ENCODE measurements at regions not wholly inside any gene's neighbourhood (a gene's known extent, or its start where the extent isn't known, plus 50 kb on each side); places are given as distances from the start of the nearest gene placed in this dataset.
A peak's percentile ranks its signal among the peaks of the same experiment; 100 is the strongest.

DNA sequence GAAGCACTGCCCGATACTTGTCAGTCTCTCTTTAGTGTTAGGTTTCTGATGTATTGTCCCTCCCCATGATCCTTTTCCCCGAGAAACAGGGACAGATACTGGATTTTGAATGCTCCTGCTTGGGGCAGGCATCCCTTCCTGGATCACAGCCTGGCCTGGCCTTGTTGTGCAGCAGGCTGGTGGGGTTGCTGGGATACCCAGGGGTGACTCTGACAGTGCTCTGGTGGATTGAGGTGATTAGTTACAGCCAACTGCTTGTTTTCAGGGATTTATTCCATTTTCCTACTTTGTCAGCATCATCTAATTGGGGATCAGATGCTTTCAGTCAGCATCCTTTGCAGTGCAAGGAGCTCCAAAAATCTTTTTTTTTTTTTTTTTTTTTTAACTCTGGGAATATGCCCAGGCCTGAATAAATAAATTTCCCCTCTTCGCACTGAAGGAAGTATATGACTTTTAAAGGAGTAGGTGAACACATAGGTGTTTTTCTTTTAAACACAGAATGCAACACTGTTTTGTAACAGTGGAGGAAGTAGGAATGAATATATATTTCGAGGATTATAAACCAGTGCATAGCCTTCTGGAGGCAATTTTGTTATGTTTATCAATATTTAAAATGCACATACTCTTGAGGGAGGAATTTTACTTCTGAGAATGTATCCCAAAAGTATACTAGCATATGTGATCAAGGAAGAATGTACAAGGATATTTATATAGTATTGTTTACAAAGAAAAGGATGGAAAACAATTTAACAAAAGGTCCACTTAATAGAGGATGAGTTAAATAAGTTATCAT lies 127.3 kb upstream of the ELL2 start:
- no peak for DNase-seq

DNA sequence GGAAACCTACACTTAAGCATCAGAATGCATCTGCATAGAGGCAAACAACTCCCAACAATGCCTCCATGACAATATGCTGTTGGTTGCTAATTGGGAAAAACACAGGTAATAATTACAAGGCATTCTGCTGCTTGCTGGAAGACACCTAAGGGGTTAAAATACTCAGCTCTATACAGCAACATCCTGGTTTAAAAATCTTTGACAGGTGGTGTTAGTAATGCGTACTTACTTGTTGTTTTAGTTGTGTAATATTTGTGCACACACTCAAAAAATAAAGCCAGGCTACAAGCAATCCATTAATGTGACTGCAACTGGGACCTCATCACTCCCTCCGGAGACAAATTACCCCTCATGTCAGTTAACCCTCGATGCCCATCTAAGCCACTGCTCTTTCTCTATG lies 126.3 kb upstream of the ELL2 start:
- DNase-seq, result no peak

DNA sequence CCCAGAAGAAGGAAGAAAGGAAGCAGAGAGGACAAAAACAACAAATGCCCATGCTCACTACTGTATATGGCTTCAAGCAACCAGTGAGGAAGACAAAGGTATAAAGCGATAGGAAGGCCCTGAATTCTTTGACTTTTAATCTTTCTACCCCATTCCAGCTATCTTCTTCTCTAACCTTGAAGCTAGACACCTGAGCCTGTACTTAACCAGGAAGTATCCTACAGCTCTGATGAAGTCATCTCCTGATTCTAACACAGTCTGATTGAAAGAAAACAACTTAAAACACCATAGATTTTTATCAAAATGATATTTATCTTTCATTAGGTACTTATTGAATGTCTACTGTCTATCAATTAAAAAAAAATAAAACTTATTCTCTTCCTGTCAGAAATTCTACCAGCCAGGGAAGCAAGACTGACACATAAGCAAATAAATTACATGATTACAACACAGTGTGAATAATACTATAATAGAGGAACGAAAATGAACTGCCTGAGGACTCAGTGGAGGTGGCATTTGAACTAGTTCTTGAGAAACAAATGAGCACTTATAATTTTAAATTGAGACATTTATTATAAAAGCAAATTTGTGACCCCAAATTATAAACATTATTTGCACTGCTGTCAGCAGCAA lies 123.3 kb upstream of the ELL2 start:
- no peak for DNase-seq

DNA sequence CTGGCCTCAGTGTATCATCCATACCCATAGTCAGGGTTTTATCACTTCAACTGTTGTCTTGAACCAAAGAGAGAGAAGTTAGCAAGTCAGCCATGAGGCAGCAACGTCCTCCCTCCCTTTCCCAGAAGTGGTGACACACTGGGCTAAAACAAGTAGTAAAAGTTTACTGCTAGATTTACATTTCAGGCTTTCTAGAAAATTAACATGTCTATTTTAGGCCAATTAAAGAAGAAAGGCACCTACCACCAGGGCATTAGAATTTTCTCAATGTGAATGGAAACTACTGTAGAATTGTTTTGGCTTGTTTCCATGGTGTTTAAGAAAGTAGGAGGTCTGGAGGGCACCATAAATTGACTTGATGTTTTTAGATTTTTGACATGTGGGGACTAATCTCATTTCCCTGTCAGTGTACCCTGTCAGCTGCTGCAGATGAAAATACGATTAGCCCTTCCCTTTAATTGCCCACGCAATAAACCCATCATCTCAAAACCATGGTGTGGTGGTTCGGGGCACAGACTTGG lies 121.8 kb upstream of the ELL2 start:
- DNase-seq, result no peak

DNA sequence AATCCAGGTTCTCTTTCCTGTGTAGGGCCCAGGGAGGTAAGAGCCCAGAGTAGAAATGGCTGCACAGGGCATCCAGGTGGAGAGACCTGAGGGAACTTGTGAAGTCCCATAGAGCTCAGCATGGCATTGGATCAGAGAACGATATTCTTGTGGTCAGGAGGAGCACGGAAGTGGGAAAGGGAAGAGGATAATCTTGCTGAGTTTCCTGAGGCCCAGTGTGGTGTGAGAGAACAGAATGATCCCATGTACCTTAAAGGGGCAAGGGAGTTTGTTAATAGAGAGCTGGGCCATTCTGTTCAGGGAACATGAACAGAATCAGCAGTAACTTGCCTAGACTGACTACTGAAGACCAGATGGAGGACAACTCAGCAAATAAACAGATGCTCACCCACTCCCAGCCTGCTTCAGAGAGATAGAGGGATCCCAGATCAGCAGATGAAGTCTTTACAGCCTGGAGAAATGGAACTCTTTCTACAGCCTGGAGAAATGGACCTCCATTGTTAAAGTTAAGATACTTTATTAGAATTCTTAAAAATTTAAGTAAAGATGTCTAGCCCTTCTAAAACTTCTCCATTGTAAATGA lies 119.7 kb upstream of the ELL2 start:
- peak; percentile 67 for DNase-seq

DNA sequence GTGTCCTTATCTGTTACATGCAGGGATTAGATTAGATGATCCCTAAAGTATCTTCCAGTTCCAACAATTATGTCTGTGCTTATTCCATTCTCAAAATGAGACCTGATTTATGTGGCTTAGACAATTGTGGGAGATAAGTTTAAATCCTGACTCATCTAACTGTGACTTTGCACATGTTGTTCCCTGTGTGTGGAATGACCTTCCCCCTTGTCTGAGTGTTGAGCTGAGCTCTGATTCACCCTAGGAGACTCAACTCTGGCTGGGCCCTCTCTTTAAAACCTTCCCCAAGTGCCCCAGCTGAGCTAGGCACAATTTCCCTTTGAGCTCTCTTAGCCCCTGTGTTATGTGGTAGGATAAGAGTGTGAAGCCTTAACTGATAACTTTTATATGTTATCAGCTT lies 118.9 kb upstream of the ELL2 start:
- DNase-seq, result no peak

DNA sequence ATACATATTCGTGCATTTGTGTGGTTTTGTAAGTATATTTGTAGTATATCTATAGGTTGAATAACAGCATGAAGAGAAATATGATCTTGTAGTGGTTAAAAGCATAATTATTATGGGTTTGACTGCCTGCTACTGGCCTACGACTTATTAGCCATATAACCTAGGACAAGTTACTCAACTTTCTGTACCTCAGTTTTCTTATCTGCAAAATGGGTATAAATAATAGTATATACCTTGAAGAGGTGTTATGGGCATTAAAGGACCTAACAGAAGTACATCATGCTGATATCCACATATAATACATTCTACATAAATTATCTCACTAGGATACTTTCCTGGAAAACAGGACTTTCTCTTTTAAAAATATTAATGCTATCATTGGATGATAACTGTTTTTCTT lies 118.3 kb upstream of the ELL2 start:
- DNase-seq, result no peak

DNA sequence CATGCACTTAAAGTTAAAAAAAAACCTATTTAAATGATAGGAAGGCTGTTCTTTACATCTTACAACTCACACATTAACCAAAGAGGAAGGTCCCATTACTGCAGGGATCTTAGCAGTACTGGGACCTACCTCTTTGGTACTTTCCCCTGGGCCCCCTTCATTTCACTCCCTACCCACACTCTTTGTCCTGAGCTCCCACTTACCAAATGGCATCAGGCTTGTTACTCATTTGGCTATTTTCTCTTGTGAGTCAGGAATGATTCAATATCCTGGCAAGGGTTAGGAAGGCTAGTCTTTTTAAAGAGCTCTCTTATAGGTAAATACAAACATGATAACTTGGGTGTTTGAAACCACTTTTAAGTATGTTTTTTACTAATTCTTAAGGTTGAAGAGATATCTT lies 117.4 kb upstream of the ELL2 start:
- no peak for DNase-seq

DNA sequence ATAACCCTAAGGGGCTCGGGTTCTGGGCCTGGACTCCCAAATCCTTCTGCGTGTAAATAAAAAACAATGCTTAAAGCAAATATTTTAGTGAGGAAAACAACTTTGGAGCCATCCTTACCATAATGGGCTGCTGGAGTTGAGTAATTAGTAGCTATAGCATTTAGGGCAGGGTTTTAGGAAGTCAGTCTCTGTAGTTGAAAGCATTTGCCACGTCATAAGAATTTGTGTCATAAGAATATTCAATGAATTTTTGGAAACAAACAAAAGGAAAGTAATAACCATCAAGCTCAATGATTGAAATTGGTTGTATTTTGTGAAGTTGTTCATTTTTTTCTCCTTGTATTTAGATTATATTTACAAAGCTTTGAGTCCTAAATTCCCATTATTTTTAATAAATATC lies 114.8 kb upstream of the ELL2 start:
- no peak for DNase-seq

DNA sequence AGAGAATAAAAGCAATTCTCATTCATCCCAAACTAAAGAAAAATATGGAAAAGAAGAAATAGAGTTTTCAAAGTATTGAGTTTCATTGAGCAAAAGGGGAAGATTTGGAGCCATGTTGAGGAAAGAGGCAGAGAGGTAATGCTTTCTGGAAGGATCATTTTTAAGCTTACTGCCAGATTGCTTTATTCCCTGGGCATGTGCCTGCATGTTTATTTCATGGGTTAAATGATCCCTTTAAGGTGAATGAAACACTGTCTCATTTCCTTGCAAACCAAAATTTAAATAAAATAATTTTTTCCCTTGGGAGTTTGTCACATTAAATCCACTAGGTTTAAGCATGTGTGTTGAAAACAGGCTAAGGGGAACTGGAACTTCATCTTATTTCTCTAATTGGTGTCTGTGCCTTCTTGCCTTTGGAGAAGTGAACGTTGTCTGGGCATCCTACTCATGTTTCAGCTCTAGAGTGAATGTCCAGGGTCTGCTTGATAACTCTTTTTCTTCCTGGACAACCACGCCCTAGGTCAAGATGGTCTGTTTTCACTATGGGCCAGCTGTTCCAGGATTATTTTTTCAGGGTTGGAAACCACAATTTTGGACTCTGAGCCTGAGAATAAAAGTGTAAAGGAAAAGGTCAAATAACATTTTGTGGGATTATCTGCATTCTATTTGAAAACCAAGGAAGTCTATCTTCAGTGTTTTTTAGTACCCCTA lies 114.1 kb upstream of the ELL2 start:
- DNase-seq, result no peak

DNA sequence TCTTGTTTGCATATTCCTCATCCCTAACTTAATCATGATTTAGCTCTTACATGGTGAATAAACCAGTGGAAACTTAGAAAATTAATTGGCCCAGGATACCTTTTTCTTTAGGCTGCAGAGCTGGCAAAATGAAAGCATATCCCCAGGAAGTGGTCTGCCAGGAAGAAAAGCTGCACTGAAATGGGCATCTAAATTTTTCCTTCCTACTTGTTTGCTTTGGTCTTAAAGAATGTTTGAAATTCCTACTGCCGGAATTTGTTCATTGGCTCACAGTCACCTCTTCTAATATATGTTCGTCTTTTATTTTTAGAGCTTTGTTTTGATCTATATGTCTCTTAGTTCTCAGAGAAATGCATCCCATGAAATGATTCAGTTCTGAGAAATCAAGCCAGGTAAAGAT lies 113.2 kb upstream of the ELL2 start:
- no peak for DNase-seq

DNA sequence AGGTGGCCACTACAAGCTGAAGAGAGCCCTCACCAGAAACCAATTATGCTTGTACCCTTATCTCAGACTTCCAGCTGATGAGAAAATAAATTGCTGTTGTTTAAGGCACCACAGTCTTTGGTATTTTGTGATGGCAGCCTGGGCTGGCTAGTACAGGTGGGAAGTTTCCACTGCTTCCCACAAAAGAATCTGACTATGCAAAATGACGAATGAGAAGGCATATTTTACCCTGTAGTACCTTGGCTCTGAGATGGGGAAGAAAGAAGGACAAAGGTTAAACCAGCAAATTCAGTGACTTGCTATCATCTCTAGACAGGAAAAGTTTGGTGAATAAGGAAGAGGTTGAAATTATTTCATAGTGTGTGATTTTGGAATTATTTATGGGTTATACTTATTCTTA lies 112.8 kb upstream of the ELL2 start:
- no peak for DNase-seq

DNA sequence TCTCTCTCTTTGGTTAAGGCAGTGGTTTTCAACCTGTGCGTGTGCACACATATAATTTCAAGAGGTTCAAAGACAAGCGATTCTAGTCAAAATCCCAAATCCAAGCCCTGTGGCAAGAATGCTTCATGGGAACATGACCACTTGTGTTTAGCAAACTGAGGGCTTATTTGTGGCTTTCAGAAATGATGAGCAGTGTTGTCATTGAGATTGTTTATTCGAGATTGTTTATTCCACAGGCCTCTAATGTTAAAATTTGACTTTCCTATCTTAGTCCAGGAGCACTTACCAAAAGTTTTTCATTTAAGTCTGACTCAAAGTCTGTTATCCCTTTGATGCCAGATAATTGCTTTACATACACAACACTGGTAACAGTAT lies 111.1 kb upstream of the ELL2 start:
- no peak for DNase-seq

DNA sequence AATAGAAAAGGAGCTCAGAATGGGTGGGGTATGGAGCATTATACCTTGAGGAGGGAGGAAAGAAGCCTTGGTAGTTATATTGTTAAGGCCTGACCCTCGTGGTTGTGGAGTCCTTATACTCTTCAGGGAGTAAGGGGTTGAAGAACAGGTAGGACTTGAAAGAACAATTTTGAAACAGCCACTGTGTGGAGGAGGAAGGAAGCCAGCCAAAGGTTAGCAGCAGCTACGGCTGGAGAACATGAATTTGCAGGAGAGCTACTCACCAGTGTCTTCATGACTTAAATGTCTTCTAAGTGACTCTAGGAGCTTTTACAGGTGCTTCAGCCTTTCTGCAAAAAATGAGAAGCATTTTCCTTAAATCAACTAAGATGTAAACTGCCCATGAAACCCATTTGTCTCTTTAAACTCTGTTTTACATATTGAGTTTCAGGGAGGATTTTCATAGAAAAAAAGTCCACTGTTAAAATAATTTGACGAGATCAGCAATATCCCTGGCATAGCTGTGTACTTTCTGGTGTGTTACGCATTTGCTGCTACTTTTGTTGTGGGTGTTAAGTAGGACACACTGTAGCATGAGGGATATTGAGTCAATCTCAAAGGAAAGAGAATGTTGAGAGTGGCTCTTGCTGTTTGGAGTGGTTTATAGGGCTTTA lies 110.6 kb upstream of the ELL2 start:
- DNase-seq, result no peak

DNA sequence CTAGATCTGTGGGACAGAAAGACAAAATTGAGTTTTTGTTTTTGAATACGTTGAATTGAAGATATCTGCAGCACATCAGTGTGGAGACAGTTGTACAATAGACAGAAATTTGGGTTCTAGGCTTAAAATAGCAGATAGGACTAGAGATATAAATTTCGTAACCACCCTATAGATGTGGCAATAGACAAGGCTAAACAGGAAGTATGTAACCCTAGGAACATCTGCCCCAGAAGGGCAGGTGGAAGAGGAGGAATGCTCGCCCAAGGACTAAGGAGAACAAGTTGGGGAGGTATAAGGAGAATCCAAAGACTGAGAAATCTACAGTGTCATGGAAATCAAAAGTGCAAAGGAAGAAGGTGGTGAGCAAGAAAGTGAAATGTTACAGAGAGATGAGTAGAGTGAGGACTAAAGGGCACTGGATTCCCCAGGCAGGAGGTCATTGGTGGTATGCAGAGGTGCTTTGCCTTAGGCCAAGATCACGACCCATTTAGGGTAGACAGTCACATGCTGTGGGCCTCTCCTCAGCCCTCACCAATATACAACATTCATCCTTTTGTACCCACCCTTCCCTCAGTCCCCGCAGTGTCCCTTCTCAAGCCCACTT lies 109.1 kb upstream of the ELL2 start:
- no peak for DNase-seq

DNA sequence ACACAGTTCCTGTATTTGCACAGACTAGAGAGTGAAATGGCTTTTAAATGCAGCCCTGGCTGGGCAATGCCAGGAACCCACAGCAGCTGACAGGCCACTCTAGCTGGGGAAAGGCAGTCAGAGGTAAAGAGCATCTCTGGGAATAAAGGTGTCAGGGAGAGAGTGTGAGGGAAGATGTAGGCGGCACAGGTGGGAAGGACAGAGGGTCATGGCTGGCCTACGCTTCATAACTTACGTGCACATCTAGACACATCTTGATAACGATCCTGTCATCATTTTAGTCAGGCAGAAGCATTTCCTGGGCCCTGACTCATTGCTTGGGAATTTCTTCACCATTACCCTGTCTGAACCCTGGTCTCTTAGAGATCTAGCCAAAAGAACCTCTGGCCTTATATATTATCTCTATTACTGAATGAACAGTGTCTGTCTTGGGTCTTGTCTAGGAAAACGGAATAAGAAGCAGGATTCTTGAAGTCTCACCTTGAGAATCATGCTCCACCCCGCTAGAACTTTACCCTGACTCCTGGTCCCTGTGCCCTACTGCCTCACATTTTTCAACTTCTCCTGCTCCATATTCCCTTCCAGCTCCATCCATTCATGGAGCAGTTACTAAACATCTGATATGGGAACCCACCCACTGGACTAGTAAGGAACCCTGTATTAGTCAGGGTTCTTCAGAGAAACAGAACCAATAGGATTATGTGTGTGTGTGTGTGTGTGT lies 106.4 kb upstream of the ELL2 start:
- DNase-seq, result no peak

DNA sequence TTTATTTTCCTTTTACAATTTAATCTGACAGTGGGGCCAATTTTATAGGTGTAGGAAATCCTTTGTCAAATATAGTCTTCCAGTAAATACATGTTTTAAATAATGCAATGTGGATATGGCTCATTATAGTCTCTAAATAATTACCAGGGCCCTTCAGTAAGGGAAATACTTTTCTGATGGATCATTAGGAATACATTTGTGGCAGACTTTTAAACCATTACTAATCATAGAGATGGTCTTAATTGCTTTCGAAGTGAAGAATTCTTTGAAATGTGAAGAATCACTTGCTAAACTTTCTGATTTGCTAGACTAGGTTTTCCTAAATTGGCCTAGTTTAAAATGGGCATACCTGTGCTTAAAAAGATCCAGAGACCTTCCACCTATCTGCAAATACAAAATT lies 105.6 kb upstream of the ELL2 start:
- DNase-seq, result no peak

DNA sequence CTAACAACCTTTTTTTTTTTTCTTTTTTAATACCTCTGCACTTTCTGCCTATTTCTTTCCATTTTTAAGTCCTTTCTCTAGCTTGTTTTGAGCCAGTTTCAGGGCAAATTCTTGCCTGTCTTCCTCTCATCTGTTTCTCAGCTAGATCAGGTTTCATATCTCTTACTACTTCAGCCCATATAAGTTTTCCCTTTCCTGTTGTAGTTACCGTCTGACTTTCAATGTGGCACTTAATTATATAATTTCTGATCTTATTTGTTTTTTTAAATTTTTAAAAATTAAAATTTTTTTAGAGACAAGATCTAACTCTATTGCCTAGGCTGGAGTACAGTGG lies 104.7 kb upstream of the ELL2 start:
- no peak for DNase-seq

DNA sequence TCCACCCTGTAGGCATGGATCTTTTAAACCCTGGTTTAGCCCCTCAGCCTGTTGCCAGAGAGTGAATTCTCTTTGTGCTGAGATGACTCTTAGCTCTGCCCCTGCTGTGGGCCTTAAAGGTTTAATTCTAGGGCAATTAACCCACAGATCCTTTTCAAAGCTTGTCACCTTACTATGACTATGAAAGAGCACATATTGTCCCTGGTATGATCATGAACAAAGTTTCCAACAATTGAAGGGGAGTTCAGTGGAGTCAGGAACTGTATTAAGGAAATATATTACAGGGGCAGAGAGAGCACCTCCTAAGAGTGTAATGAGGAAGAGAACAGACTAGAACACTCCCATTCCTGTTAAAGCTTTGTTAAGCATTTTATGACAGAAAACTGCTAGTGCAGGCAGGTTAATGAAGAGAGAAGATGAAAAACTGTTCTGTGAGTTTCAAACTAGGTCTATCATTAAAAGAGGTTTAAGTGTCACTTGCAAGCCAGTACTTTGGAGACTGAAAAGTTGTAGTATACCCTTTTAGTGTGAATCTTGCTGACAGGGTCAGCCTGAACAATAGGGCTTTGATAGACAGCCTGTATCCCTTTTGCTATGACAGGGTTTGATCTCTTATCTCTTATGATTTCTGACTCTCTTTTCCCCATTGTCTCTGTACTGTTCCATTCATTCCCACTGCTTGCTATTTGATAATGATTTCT lies 104.2 kb upstream of the ELL2 start:
- DNase-seq, result no peak

DNA sequence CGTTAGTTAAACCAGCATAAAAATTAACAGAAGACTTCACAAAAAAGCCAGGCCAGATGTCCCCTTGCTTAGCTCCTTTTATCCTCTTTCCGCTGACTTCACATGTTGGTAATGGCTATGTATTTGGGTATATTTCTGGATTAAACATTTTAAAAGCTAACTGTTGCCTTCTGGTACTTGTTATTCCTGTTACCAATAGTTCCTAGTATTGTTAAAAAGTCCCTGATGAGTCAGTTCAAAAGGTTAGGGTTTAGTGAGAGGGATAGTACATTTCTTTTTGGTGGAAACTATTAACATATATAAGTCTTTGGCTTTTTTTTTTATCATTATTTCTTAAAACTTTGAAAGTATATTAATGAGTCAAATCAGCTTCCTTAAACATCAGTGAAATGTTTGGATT lies 103.2 kb upstream of the ELL2 start:
- no peak for DNase-seq

DNA sequence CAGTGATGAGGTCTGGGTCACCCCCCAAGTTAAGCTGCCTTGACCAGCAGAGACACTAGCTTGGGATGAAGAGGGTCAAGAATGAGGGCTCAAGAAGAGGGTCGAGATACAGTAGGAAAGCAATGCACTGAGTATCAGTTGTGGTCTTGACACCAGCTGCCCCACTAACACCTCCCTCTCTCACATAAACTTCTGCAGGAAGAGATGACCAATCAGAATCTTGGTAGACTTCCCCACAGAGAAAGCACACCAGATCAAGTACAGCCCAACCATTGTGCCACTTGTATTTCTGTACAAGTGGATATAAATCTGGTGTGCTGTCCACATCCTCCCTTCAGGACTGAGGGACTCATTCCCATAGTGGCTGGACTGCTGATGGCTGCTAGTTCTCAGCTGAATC lies 101.2 kb upstream of the ELL2 start:
- no peak for DNase-seq

DNA sequence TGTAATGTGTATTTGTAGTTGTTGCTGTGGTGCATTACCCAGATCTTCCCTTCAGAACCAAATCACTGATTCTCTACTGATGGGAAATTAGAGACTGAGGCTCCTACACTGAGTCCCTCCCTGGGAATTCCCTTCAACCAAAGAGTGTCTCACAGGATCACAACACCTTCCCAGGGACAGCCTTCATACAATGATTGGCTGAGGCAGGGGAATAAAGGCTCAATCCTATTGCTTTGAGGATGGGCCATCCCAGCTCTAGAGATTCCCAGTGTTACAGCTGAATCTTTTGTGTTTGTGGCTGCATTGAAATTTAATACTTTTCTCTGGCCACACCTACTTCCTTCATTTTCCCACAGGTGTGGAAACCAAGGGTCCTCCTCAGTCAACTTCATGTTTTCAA lies 96.4 kb upstream of the ELL2 start:
- DNase-seq, result no peak
